Adrenal gland (tissue), 9 donors: ENCODE measurements at regions not wholly inside any gene's neighbourhood (a gene's known extent, or its start where the extent isn't known, plus 50 kb on each side); places are given as distances from the start of the nearest gene placed in this dataset.
A peak's percentile ranks its signal among the peaks of the same experiment; 100 is the strongest.

ENCODE experiments used
- DNase-seq, 7 donors: peaks; one replicate each; pipeline ENCODE4 v3.0.0-alpha.2; 2019 to 2020
- H3K27ac ChIP-seq, 5 donors: fragments of 200-600 bp; sonication (generic) in 4 of 5; 1 replicate in 3 of 5; 2 replicates in 2 of 5; pipeline versions ENCODE4 v1.5.1 to v1.8.0; 2016 to 2020; ENCODE audit warnings: mild to moderate bottlenecking in 1 of 5
- H3K27me3 ChIP-seq: fragments of 200-600 bp; 2 replicates; pipeline ENCODE4 v1.8.0; 2021
- H3K36me3 ChIP-seq, 2 donors: fragments of 200-600 bp; replicated peaks in 1 of 2; 1 replicate in 1 of 2; 2 replicates in 1 of 2; pipeline versions ENCODE4 v1.5.1 to v1.8.0; 2018 to 2022
- H3K4me1 ChIP-seq, 2 donors: fragments of 200-600 bp; replicated peaks in 1 of 2; 1 replicate in 1 of 2; 2 replicates in 1 of 2; pipeline versions ENCODE4 v1.5.1 to v1.8.0; 2018 to 2021
- H3K4me3 ChIP-seq, 4 donors: fragments of 200-600 bp; sonication (generic) in 3 of 4; one replicate each; pipeline ENCODE4 v1.5.1; 2016 to 2018
- H3K9me3 ChIP-seq, 3 donors: fragments of 200-600 bp; sonication (generic) in 1 of 3; replicated peaks in 1 of 3; 1 replicate in 2 of 3; 2 replicates in 1 of 3; pipeline versions ENCODE4 v1.5.1 to v1.8.0; 2016 to 2021
- POLR2A ChIP-seq, 2 donors: fragments of 450-650 bp; IDR thresholded peaks; one replicate each; pipeline ENCODE4 v1.6.1; 2017; ENCODE audit warnings: antibody characterized with exemption in 2 of 2, mild to moderate bottlenecking in 2 of 2, moderate library complexity in 1 of 2
- WGBS, 4 donors: extraction: QIAGEN DNeasy Blood & Tissue Kit in 2 of 4; methylation state at CpG; one replicate each; pipeline versions ENCODE4 v1.1.5 to v1.1.7; 2013 to 2017; 5-methylcytosine and 5-hydroxymethylcytosine counted together
- intact Hi-C, 2 donors: fragments of 100-400 bp; cut with DNase I; formaldehyde crosslinking; loops; one replicate each; pipeline versions ENCODE4 v1.14.1 to v1.15.0; 2022 to 2023
- TF ChIP-seq, protein P1 (sequence below), 6 experiments: fragments of 450-650 bp in 4 of 6; fragments of 200-600 bp in 2 of 6; sonication (generic) in 1 of 6; IDR thresholded peaks; 1 replicate in 5 of 6; 2 replicates in 1 of 6; pipeline versions ENCODE4 v1.5.1 to v1.8.0; 2016 to 2021; ENCODE audit warnings: antibody characterized with exemption in 6 of 6, mild to moderate bottlenecking in 2 of 6, moderate library complexity in 1 of 6
- donor health status: healthy with polysubstance abuse.
- donor health status: Bipolar disorder and iron deficiency.
- donor health status: DM: yes; HTN: yes; CAD: no.
- donor health status: DM: no; HTN: no; CAD: no.
- donor health status: DM: no; HTN: no; CAD: no.

DNA sequence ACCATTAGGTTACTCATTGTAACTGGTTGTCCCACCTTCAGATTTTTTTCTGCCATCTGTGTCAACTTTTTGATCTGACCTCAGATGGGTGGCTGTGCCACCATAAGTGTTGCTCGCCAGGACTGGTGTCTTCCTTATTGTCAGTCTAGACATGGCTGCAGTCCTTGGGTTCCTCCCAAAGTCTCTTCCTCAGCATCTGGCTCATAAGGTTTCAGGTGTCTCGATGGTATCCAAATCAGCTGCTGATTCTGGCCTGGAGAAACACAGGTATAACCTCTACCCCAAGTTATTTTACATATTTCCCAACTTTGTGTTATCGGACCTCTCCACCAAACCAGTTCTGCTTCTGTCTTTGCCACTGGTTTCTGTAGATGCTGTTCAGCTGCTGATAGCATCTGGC is 158.5 kb downstream of the ZNF518B start:
- Histone ChIP-seq H3K27me3 (peaks cover 5% of the 10 kb centered on the region), H3K27ac (no peak overlapping the region), H3K9me3 (no peaks in the 10 kb centered on the region), H3K4me3 (no peak overlapping the region), H3K4me1 (no peaks in the 10 kb centered on the region), H3K36me3 (no peaks in the 10 kb centered on the region)
- TF ChIP-seq POLR2A (IDR thresholded peaks at IDR 0.05), result no peak
- TF ChIP-seq, protein P1, sequence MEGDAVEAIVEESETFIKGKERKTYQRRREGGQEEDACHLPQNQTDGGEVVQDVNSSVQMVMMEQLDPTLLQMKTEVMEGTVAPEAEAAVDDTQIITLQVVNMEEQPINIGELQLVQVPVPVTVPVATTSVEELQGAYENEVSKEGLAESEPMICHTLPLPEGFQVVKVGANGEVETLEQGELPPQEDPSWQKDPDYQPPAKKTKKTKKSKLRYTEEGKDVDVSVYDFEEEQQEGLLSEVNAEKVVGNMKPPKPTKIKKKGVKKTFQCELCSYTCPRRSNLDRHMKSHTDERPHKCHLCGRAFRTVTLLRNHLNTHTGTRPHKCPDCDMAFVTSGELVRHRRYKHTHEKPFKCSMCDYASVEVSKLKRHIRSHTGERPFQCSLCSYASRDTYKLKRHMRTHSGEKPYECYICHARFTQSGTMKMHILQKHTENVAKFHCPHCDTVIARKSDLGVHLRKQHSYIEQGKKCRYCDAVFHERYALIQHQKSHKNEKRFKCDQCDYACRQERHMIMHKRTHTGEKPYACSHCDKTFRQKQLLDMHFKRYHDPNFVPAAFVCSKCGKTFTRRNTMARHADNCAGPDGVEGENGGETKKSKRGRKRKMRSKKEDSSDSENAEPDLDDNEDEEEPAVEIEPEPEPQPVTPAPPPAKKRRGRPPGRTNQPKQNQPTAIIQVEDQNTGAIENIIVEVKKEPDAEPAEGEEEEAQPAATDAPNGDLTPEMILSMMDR (IDR thresholded peaks at IDR 0.05), result no peak
- intact Hi-C loops, result no loop called here
- 80 to 87% (median 83%) methylated on average over 3 of the region's 3 CpGs for WGBS, 4 donors
- no peak for DNase-seq

DNA sequence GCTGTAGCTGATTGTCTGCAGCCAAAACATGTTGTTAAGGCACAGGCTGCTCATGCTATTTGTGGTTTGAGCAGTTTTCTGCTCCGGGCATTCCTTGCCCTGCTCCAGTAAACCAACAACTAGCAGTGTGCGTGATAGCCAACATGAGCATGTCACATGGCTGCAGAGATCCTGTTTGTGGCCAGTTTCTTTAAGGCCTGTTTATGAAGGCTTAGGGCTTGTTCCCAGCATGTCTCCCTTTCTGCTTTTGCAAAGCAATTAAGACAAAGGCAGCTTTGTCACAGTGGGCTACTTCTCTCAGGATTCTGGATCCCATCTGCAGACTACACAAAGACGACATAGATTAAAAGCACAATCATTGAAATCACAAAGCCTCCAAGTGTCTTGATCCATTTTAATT is 160.5 kb downstream of the ZNF518B start:
- intact Hi-C loops, result no loop called here
- H3K27me3 ChIP-seq, result peaks cover 5% of the 10 kb centered on the region
- WGBS, 4 donors, result 54 to 61% (median 60%) methylated on average over 1 to 3 of the region's 3 CpGs
- no peak overlapping the region for H3K27ac ChIP-seq
- TF ChIP-seq, protein P1 (IDR thresholded peaks at IDR 0.05), result no peak
- H3K9me3 ChIP-seq, result no peaks in the 10 kb centered on the region
- no peaks in the 10 kb centered on the region for H3K36me3 ChIP-seq
- no peak overlapping the region for H3K4me3 ChIP-seq
- DNase-seq, result peak in 1 of 7 donors; percentile 52
- no peaks in the 10 kb centered on the region for H3K4me1 ChIP-seq

DNA sequence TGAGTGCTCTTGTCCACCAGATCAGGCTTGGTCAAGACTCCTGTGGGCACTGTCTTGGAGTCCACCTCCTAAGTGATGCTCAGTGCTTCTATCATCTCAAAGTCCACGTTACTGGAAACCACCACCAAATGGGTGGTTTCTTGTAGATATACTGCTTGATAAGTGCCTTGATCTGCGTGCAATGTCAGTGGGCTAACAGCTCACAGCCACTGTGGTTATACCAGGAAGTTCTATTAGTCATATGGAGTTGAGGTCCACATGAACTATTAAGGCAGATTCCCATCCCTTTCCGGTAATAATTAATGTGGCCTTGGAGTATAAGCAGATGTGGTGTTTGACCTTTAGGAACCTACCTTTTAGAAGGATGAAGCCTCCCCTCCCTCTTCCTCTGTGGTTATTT is 161.9 kb downstream of the ZNF518B start:
- intact Hi-C loops, result no loop called here
- H3K27me3 ChIP-seq, result peaks cover 5% of the 10 kb centered on the region
- H3K27ac ChIP-seq, result no peak overlapping the region

DNA sequence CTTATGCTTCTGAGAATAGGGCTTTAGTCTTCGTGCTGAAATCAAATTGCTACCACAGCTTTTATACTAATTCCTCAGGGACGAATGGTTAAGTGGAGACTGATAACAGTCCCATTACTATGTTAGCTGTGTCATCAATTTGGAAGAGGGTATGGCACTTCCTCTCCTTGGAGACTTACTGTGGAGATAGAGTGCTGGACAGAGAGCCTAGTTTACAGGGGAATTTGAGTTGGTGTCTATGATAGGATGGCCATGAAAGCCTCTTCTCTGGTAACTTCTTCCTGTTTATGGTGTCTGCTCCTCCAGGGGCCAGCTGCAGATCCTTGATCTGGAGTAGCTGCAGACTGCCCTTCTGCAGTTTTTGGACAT is 167.7 kb downstream of the ZNF518B start:
- Histone ChIP-seq H3K36me3 (no peaks in the 10 kb centered on the region), H3K27me3 (no peaks in the 10 kb centered on the region), H3K4me1 (no peaks in the 10 kb centered on the region), H3K27ac (no peak overlapping the region), H3K9me3 (no peaks in the 10 kb centered on the region), H3K4me3 (no peak overlapping the region)
- intact Hi-C loops, result no loop called here
- DNase-seq, result no peak
- TF ChIP-seq POLR2A (IDR thresholded peaks at IDR 0.05), result no peak
- TF ChIP-seq, protein P1 (IDR thresholded peaks at IDR 0.05), result no peak
- 56 to 64% (median 60%) methylated on average over 2 of the region's 2 CpGs for WGBS, 4 donors

More for the DNA sequence above, 161.9 kb downstream of the ZNF518B start:
- DNase-seq, result no peak
- Histone ChIP-seq H3K4me1 (no peaks in the 10 kb centered on the region), H3K36me3 (no peaks in the 10 kb centered on the region), H3K9me3 (no peaks in the 10 kb centered on the region), H3K4me3 (no peak overlapping the region)
- 62 to 71% (median 67%) methylated on average over 3 of the region's 3 CpGs for WGBS, 4 donors
- TF ChIP-seq POLR2A (IDR thresholded peaks at IDR 0.05), result no peak
- TF ChIP-seq, protein P1 (IDR thresholded peaks at IDR 0.05), result no peak
